ENCODE measurements at regions not wholly inside any gene's neighbourhood (a gene's known extent, or its start where the extent isn't known, plus 50 kb on each side); places are given as distances from the start of the nearest gene placed in this dataset.

- TF ChIP-seq, protein P1, sequence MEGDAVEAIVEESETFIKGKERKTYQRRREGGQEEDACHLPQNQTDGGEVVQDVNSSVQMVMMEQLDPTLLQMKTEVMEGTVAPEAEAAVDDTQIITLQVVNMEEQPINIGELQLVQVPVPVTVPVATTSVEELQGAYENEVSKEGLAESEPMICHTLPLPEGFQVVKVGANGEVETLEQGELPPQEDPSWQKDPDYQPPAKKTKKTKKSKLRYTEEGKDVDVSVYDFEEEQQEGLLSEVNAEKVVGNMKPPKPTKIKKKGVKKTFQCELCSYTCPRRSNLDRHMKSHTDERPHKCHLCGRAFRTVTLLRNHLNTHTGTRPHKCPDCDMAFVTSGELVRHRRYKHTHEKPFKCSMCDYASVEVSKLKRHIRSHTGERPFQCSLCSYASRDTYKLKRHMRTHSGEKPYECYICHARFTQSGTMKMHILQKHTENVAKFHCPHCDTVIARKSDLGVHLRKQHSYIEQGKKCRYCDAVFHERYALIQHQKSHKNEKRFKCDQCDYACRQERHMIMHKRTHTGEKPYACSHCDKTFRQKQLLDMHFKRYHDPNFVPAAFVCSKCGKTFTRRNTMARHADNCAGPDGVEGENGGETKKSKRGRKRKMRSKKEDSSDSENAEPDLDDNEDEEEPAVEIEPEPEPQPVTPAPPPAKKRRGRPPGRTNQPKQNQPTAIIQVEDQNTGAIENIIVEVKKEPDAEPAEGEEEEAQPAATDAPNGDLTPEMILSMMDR (IDR thresholded peaks at IDR 0.05; ENCODE audit: unreplicated experiment in 3 of 3), result no peak
- no peaks in the 10 kb centered on the region for H3K27me3 Mint-ChIP-seq (ENCODE audit: low read depth)
- H3K36me3 Mint-ChIP-seq (ENCODE audit: low read depth), result no peaks in the 10 kb centered on the region
- H3K4me1 Mint-ChIP-seq, result no peaks in the 10 kb centered on the region
- no peak overlapping the region for H3K27ac Mint-ChIP-seq
- H3K9me3 Mint-ChIP-seq, result peaks cover 2% of the 10 kb centered on the region
- H3K4me3 Mint-ChIP-seq, result no peak overlapping the region
Measured at GRCh38 chrX:23575281-23575680, 92.0 kb upstream of the PRDX4 start.

- Mint-ChIP-seq H3K36me3 (ENCODE audit: low read depth) (no peaks in the 10 kb centered on the region), H3K4me1 (no peaks in the 10 kb centered on the region), H3K4me3 (no peak overlapping the region), H3K9me3 (peaks cover 2% of the 10 kb centered on the region), H3K27me3 (ENCODE audit: low read depth) (no peaks in the 10 kb centered on the region), H3K27ac (no peak overlapping the region)
- TF ChIP-seq, protein P1 (IDR thresholded peaks at IDR 0.05; ENCODE audit: unreplicated experiment in 3 of 3), result no peak
Measured at GRCh38 chrX:23578079-23578478, 89.2 kb upstream of the PRDX4 start.

DNA sequence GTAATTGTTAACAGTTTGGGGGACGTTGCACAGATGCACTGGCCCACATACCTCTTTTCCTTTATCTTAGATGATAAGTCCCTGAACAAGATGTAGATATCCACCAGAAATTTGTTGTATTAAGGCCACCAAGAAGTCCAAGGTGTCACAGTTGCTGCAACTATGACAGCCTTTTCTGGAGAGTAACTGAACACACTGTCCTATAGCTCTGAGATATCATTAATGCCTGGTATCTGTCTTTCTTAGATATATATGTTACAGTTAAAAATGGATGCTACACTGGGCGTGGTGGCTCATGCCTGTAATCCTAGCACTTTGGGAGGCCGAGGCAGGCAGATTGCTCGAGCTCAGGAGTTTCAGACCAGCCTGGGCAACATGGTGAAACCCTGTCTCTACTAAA, 77.8 kb upstream of the PRDX4 start:
- TF ChIP-seq, protein P1 (IDR thresholded peaks at IDR 0.05; ENCODE audit: unreplicated experiment in 3 of 3), result no peak
- H3K4me1 Mint-ChIP-seq, result no peaks in the 10 kb centered on the region
- no peak overlapping the region for H3K4me3 Mint-ChIP-seq
- H3K36me3 Mint-ChIP-seq (ENCODE audit: low read depth), result no peaks in the 10 kb centered on the region
- H3K9me3 Mint-ChIP-seq, result peaks cover 7% of the 10 kb centered on the region
- H3K27ac Mint-ChIP-seq, result no peak overlapping the region
- H3K27me3 Mint-ChIP-seq (ENCODE audit: low read depth), result no peaks in the 10 kb centered on the region

DNA sequence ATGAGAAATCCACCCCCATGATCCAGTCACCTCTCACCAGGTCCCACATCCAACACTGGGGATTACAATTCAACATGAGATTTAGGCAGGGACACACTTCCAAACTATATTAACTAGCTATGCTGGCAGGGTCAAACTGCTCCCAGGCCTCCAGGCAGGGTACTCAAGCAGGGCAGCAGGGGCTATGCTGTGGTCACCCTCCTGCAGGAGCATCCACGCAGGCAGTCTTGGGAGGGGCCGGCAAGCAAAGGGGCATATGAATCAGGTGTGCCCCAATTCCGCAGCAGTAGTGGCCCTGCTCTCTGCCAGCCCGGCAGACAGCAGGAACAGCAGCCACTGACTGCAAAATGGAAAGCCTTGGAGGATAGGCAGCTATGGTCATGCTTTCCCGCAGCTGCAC, 74.6 kb upstream of the PRDX4 start:
- Mint-ChIP-seq H3K4me1 (no peaks in the 10 kb centered on the region), H3K36me3 (ENCODE audit: low read depth) (no peaks in the 10 kb centered on the region), H3K27me3 (ENCODE audit: low read depth) (no peaks in the 10 kb centered on the region), H3K4me3 (no peak overlapping the region), H3K9me3 (peaks cover 7% of the 10 kb centered on the region), H3K27ac (no peak overlapping the region)
- TF ChIP-seq, protein P1 (IDR thresholded peaks at IDR 0.05; ENCODE audit: unreplicated experiment in 3 of 3), result no peak

GRCh38 chrX:23598575-23598974, 68.7 kb upstream of the PRDX4 start:
- no peaks in the 10 kb centered on the region for H3K36me3 Mint-ChIP-seq (ENCODE audit: low read depth)
- H3K4me1 Mint-ChIP-seq, result no peaks in the 10 kb centered on the region
- no peaks in the 10 kb centered on the region for H3K9me3 Mint-ChIP-seq
- TF ChIP-seq, protein P1 (IDR thresholded peaks at IDR 0.05; ENCODE audit: unreplicated experiment in 3 of 3), result no peak
- H3K4me3 Mint-ChIP-seq, result no peak overlapping the region
- H3K27me3 Mint-ChIP-seq (ENCODE audit: low read depth), result no peaks in the 10 kb centered on the region
- no peak overlapping the region for H3K27ac Mint-ChIP-seq

DNA sequence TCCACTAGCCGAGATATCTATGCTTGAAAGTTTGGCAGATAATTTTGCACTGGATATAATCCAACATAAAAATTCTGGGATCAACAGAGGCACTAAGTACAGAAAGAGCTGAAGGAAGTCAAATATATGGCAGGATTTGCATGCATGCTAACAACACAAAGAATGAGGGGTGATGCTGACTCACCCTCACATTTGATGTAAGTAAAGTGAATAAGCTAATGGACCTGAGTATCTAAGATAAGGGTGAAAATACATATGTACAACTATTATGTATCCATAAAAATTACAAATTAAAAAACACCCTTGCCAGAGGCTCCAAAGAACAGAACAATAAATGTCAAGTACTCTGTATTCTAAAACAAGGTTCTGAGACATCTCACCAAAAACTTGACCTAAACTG, 63.8 kb upstream of the PRDX4 start:
- no peak overlapping the region for H3K4me3 Mint-ChIP-seq
- no peaks in the 10 kb centered on the region for H3K36me3 Mint-ChIP-seq (ENCODE audit: low read depth)
- no peaks in the 10 kb centered on the region for H3K9me3 Mint-ChIP-seq
- no peak overlapping the region for H3K27ac Mint-ChIP-seq
- H3K4me1 Mint-ChIP-seq, result no peaks in the 10 kb centered on the region
- H3K27me3 Mint-ChIP-seq (ENCODE audit: low read depth), result peaks cover 10% of the 10 kb centered on the region
- TF ChIP-seq, protein P1 (IDR thresholded peaks at IDR 0.05; ENCODE audit: unreplicated experiment in 3 of 3), result no peak
